Gastrocnemius medialis (tissue), 4 donors: ENCODE measurements at regions not wholly inside any gene's neighbourhood (a gene's known extent, or its start where the extent isn't known, plus 50 kb on each side); places are given as distances from the start of the nearest gene placed in this dataset.

Source experiments
- POLR2A ChIP-seq, 2 donors: fragments of 450-650 bp; IDR thresholded peaks; one replicate each; pipeline ENCODE4 v1.6.1; 2017; ENCODE audit warnings: antibody characterized with exemption in 2 of 2, mild to moderate bottlenecking in 2 of 2, moderate library complexity in 2 of 2
- TF ChIP-seq, protein P1 (sequence below), 5 experiments: fragments of 450-650 bp in 3 of 5; fragments of 200-600 bp in 2 of 5; sonication (generic) in 2 of 5; IDR thresholded peaks in 4 of 5; conservative IDR thresholded peaks in 1 of 5; 1 replicate in 4 of 5; 2 replicates in 1 of 5; pipeline ENCODE4 v1.5.1; 2016 to 2019; ENCODE audit warnings: antibody characterized with exemption in 5 of 5, mild to moderate bottlenecking in 3 of 5, moderate library complexity in 3 of 5

DNA sequence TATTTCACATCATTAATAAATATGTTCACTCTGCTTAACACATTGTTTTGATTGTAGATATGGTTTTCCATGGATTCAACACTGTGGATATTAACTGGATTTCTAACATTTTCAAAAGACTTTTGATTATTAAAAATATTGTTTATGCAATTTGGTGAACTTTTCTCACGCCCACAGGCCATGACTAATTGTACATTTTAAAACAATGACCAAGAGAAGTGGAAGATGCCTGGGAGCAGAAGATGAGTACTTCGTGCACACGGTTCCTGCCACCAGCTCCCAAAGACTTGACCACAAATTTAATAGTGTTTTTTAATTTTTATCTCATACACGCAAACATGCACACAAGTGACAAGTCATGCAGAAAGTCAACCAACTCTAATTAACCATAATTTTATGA, 451.0 kb upstream of the ADARB2 start:
- TF ChIP-seq, protein P1, sequence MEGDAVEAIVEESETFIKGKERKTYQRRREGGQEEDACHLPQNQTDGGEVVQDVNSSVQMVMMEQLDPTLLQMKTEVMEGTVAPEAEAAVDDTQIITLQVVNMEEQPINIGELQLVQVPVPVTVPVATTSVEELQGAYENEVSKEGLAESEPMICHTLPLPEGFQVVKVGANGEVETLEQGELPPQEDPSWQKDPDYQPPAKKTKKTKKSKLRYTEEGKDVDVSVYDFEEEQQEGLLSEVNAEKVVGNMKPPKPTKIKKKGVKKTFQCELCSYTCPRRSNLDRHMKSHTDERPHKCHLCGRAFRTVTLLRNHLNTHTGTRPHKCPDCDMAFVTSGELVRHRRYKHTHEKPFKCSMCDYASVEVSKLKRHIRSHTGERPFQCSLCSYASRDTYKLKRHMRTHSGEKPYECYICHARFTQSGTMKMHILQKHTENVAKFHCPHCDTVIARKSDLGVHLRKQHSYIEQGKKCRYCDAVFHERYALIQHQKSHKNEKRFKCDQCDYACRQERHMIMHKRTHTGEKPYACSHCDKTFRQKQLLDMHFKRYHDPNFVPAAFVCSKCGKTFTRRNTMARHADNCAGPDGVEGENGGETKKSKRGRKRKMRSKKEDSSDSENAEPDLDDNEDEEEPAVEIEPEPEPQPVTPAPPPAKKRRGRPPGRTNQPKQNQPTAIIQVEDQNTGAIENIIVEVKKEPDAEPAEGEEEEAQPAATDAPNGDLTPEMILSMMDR (IDR thresholded peaks at IDR 0.05 in 4 of 5, conservative IDR thresholded peaks at IDR 0.05 in 1 of 5) = no peak
- TF ChIP-seq POLR2A (IDR thresholded peaks at IDR 0.05) = no peak
